ENCODE measurements at regions not wholly inside any gene's neighbourhood (a gene's known extent, or its start where the extent isn't known, plus 50 kb on each side); places are given as distances from the start of the nearest gene placed in this dataset.

GRCh38 chr11:113549061-113549460, 73.9 kb upstream of the DRD2 start:
- Histone ChIP-seq H3K36me3 (ENCODE audit: control insufficient read depth, insufficient read depth, low read length) (no peaks in the 10 kb centered on the region), H3K4me3 (ENCODE audit: low read depth in 2 of 2, low read length in 2 of 2) (no peak overlapping the region), H3K9me3 (ENCODE audit: control insufficient read depth, insufficient read depth, low read depth, low read length) (no peaks in the 10 kb centered on the region), H3K27me3 (ENCODE audit: control insufficient read depth, insufficient read depth, low read length) (no peaks in the 10 kb centered on the region), H3K4me1 (ENCODE audit: control insufficient read depth, insufficient read depth, low read length) (peaks cover 8% of the 10 kb centered on the region), H3K27ac (ENCODE audit: low read length) (no peak overlapping the region)
- ChIA-PET POLR2A (no interaction called here), CTCF (no interaction called here)
- ATAC-seq (no peak), DNase-seq (ENCODE audit: low read depth, low spot score) (no peak)
- intact Hi-C loops (cut with micrococcal nuclease; ENCODE audit: unreplicated experiment), result no loop called here
- no TSS peak for BruUV-seq (replicated peaks)
- in situ Hi-C loops (cut with HindIII; ENCODE audit: low pct_unique_long_range_greater_than_20kb, low sequenced_read_pairs), result no loop called here
- TF ChIP-seq TCF7L2 (IDR thresholded peaks at IDR 0.05; ENCODE audit: low read depth, low read length) (no peak), POLR2AphosphoS5 (IDR thresholded peaks at IDR 0.05; ENCODE audit: low read depth, low read length) (no peak), CTCF (IDR thresholded peaks at IDR 0.05) (no peak), SIN3A (IDR thresholded peaks at IDR 0.05; ENCODE audit: borderline replicate concordance, insufficient read depth, low read depth, low read length) (no peak), REST (IDR thresholded peaks at IDR 0.05; ENCODE audit: insufficient read depth in 1 of 2, low read depth in 2 of 2, low read length in 1 of 2) (no peak)

- Histone ChIP-seq H3K27ac (ENCODE audit: low read length) (no peak overlapping the region), H3K36me3 (ENCODE audit: control insufficient read depth, insufficient read depth, low read length) (no peaks in the 10 kb centered on the region), H3K4me3 (ENCODE audit: low read depth in 2 of 2, low read length in 2 of 2) (no peak overlapping the region), H3K9me3 (ENCODE audit: control insufficient read depth, insufficient read depth, low read depth, low read length) (no peaks in the 10 kb centered on the region), H3K4me1 (ENCODE audit: control insufficient read depth, insufficient read depth, low read length) (no peaks in the 10 kb centered on the region), H3K27me3 (ENCODE audit: control insufficient read depth, insufficient read depth, low read length) (no peaks in the 10 kb centered on the region)
- ATAC-seq (no peak), DNase-seq (ENCODE audit: low read depth, low spot score) (no peak)
- POLR2A ChIA-PET, result no interaction called here
- BruUV-seq (replicated peaks), result no TSS peak
- intact Hi-C loops (cut with micrococcal nuclease; ENCODE audit: unreplicated experiment), result no loop called here
- CTCF ChIA-PET, result no interaction called here
- in situ Hi-C loops (cut with HindIII; ENCODE audit: low pct_unique_long_range_greater_than_20kb, low sequenced_read_pairs), result no loop called here
- no peak for TF ChIP-seq REST (IDR thresholded peaks at IDR 0.05; ENCODE audit: insufficient read depth in 1 of 2, low read depth in 2 of 2, low read length in 1 of 2)
- no peak for TF ChIP-seq TCF7L2 (IDR thresholded peaks at IDR 0.05; ENCODE audit: low read depth, low read length)
- TF ChIP-seq POLR2AphosphoS5 (IDR thresholded peaks at IDR 0.05; ENCODE audit: low read depth, low read length), result no peak
- TF ChIP-seq SIN3A (IDR thresholded peaks at IDR 0.05; ENCODE audit: borderline replicate concordance, insufficient read depth, low read depth, low read length), result no peak
- no peak for TF ChIP-seq CTCF (IDR thresholded peaks at IDR 0.05)
These were observed 72.5 kb upstream of the DRD2 start for GRCh38 chr11:113547739-113548138.
